ENCODE measurements at regions not wholly inside any gene's neighbourhood (a gene's known extent, or its start where the extent isn't known, plus 50 kb on each side); places are given as distances from the start of the nearest gene placed in this dataset.

DNA sequence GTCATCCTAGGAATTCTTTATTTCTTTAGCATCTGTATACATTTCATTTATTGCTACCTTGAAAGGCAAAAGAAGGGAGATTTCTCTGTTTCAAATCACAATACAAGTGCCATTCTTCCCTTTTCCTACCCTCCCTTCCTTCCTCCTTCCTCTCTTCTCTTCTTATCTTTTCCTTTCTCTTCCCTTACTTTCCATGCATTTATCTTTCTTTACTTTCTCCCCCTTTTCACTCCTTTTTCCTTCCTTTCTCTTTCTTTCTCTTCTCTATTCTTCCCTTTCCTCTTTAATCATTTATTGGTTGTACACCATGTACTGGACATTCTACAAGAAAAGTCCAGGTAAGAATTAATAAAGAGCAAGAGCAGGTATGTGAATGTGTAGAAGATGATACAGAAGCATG lies 251.0 kb upstream of the PEX5L start:
- no peaks in the 10 kb centered on the region for H3K36me3 Mint-ChIP-seq (ENCODE audit: insufficient read depth, unreplicated experiment)
- Histone ChIP-seq H3K4me3 (ENCODE audit: low read depth, low read length) (no peak overlapping the region), H3K27me3 (replicated peaks; ENCODE audit: control insufficient read depth, insufficient read depth, low read length) (no peaks in the 10 kb centered on the region), H3K9me3 (no peaks in the 10 kb centered on the region), H3K36me3 (ENCODE audit: control insufficient read depth, insufficient read depth, low read length) (no peaks in the 10 kb centered on the region), H3K4me1 (no peaks in the 10 kb centered on the region)
- H3K27me3 Mint-ChIP-seq (ENCODE audit: insufficient read depth, unreplicated experiment): no peaks in the 10 kb centered on the region
- intact Hi-C loops (cut with micrococcal nuclease; ENCODE audit: unreplicated experiment): no loop called here
- ChIA-PET POLR2A (no interaction called here), CTCF (no interaction called here)
- H3K4me1 Mint-ChIP-seq (ENCODE audit: low read depth, unreplicated experiment): no peaks in the 10 kb centered on the region
- DNase-seq: no peak
- BruUV-seq (replicated peaks): no TSS peak
- TF ChIP-seq, protein P1, sequence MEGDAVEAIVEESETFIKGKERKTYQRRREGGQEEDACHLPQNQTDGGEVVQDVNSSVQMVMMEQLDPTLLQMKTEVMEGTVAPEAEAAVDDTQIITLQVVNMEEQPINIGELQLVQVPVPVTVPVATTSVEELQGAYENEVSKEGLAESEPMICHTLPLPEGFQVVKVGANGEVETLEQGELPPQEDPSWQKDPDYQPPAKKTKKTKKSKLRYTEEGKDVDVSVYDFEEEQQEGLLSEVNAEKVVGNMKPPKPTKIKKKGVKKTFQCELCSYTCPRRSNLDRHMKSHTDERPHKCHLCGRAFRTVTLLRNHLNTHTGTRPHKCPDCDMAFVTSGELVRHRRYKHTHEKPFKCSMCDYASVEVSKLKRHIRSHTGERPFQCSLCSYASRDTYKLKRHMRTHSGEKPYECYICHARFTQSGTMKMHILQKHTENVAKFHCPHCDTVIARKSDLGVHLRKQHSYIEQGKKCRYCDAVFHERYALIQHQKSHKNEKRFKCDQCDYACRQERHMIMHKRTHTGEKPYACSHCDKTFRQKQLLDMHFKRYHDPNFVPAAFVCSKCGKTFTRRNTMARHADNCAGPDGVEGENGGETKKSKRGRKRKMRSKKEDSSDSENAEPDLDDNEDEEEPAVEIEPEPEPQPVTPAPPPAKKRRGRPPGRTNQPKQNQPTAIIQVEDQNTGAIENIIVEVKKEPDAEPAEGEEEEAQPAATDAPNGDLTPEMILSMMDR (IDR thresholded peaks at IDR 0.05; ENCODE audit: insufficient read depth in 1 of 2, low read depth in 1 of 2, low read length in 1 of 2, severe bottlenecking in 1 of 2, unreplicated experiment in 1 of 2): no peak
- no peaks in the 10 kb centered on the region for H3K9me3 Mint-ChIP-seq (ENCODE audit: unreplicated experiment)
- H3K27ac Mint-ChIP-seq (ENCODE audit: unreplicated experiment): no peak overlapping the region
- no peak overlapping the region for H3K4me3 Mint-ChIP-seq (ENCODE audit: unreplicated experiment)

- H3K36me3 ChIP-seq (ENCODE audit: control insufficient read depth, insufficient read depth, low read length): no peaks in the 10 kb centered on the region
- H3K9me3 ChIP-seq: no peaks in the 10 kb centered on the region
- ChIA-PET CTCF (no interaction called here), POLR2A (no interaction called here)
- H3K4me1 ChIP-seq: no peaks in the 10 kb centered on the region
- Mint-ChIP-seq H3K27me3 (ENCODE audit: insufficient read depth, unreplicated experiment) (no peaks in the 10 kb centered on the region), H3K27ac (ENCODE audit: unreplicated experiment) (no peak overlapping the region), H3K4me3 (ENCODE audit: unreplicated experiment) (no peak overlapping the region), H3K36me3 (ENCODE audit: insufficient read depth, unreplicated experiment) (no peaks in the 10 kb centered on the region), H3K9me3 (ENCODE audit: unreplicated experiment) (no peaks in the 10 kb centered on the region), H3K4me1 (ENCODE audit: low read depth, unreplicated experiment) (no peaks in the 10 kb centered on the region)
- no peaks in the 10 kb centered on the region for H3K27me3 ChIP-seq (replicated peaks; ENCODE audit: control insufficient read depth, insufficient read depth, low read length)
- BruUV-seq (replicated peaks): no TSS peak
- H3K4me3 ChIP-seq (ENCODE audit: low read depth, low read length): no peak overlapping the region
- intact Hi-C loops (cut with micrococcal nuclease; ENCODE audit: unreplicated experiment): no loop called here
- TF ChIP-seq, protein P1 (IDR thresholded peaks at IDR 0.05; ENCODE audit: insufficient read depth in 1 of 2, low read depth in 1 of 2, low read length in 1 of 2, severe bottlenecking in 1 of 2, unreplicated experiment in 1 of 2): no peak
- no peak for DNase-seq
Observed at GRCh38 chr3:180288816-180289215, 252.1 kb upstream of the PEX5L start.

DNA sequence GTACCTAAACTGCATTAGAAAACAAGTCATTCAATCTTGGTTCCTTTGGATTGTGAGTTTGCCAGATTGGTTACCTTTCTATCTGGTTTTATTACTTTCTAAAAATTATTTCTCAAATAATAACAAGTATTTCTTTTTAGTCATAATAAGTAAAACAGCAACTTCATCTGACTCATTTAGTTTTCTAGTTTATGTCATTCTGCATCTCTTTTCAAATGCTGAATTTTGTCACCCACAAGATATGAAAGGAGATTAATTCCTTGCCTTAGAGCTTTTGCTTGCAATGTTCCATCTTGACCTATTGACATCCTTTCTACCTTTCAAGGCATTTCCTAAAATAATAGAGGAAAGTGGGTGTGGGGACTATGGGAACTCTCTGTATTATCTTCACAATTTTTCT lies 253.6 kb upstream of the PEX5L start:
- TF ChIP-seq, protein P1 (IDR thresholded peaks at IDR 0.05; ENCODE audit: insufficient read depth in 1 of 2, low read depth in 1 of 2, low read length in 1 of 2, severe bottlenecking in 1 of 2, unreplicated experiment in 1 of 2): no peak
- Mint-ChIP-seq H3K27ac (ENCODE audit: unreplicated experiment) (no peak overlapping the region), H3K4me3 (ENCODE audit: unreplicated experiment) (no peak overlapping the region), H3K4me1 (ENCODE audit: low read depth, unreplicated experiment) (no peaks in the 10 kb centered on the region), H3K9me3 (ENCODE audit: unreplicated experiment) (no peaks in the 10 kb centered on the region), H3K27me3 (ENCODE audit: insufficient read depth, unreplicated experiment) (no peaks in the 10 kb centered on the region), H3K36me3 (ENCODE audit: insufficient read depth, unreplicated experiment) (no peaks in the 10 kb centered on the region)
- Histone ChIP-seq H3K9me3 (no peaks in the 10 kb centered on the region), H3K4me1 (no peaks in the 10 kb centered on the region), H3K27me3 (replicated peaks; ENCODE audit: control insufficient read depth, insufficient read depth, low read length) (no peaks in the 10 kb centered on the region), H3K4me3 (ENCODE audit: low read depth, low read length) (no peak overlapping the region), H3K36me3 (ENCODE audit: control insufficient read depth, insufficient read depth, low read length) (no peaks in the 10 kb centered on the region)
- no peak for DNase-seq
- BruUV-seq (replicated peaks): no TSS peak
- POLR2A ChIA-PET: no interaction called here
- CTCF ChIA-PET: no interaction called here
- intact Hi-C loops (cut with micrococcal nuclease; ENCODE audit: unreplicated experiment): no loop called here

All from Caco-2 (cell line).